Thyroid gland (tissue), 4 donors: ENCODE measurements at regions not wholly inside any gene's neighbourhood (a gene's known extent, or its start where the extent isn't known, plus 50 kb on each side); places are given as distances from the start of the nearest gene placed in this dataset.

Experiments used
- CTCF ChIP-seq, 6 experiments: fragments of 200-600 bp in 3 of 6; fragments of 450-650 bp in 3 of 6; sonication (generic) in 3 of 6; IDR thresholded peaks; one replicate each; pipeline ENCODE4 v1.5.1; 2016 to 2019; ENCODE audit warnings: antibody characterized with exemption in 6 of 6, mild to moderate bottlenecking in 2 of 6, inconsistent platforms in 1 of 6, moderate library complexity in 1 of 6
- POLR2A ChIP-seq, 2 donors: fragments of 450-650 bp; IDR thresholded peaks; one replicate each; pipeline ENCODE4 v1.6.1; 2017; ENCODE audit warnings: antibody characterized with exemption in 2 of 2, mild to moderate bottlenecking in 2 of 2, moderate library complexity in 1 of 2

GRCh38 chr6:99151634-99152346, 197.7 kb downstream of the FAXC start:
- no peak for TF ChIP-seq POLR2A (IDR thresholded peaks at IDR 0.05)
- TF ChIP-seq CTCF (IDR thresholded peaks at IDR 0.05): peak in 5 of 6 experiments; percentile 41 to 77 (median 62)
